Smooth muscle cell (in vitro differentiated cells): ENCODE measurements at regions not wholly inside any gene's neighbourhood (a gene's known extent, or its start where the extent isn't known, plus 50 kb on each side); places are given as distances from the start of the nearest gene placed in this dataset.
A peak's percentile ranks its signal among the peaks of the same experiment; 100 is the strongest.

Experiments
- DNase-seq: peaks from one replicate; lab custom pipeline; 2025; ENCODE audit not compliant: unreplicated experiment; lab: John Stamatoyannopoulos, UW
- H2AFZ ChIP-seq: fragments of 200-600 bp; sonication (generic); 2 replicates; pipeline ENCODE4 v1.6.0; 2016; ENCODE audit warnings: antibody characterized with exemption, low read depth, mild to moderate bottlenecking
- H3F3A ChIP-seq: fragments of 200-600 bp; sonication (generic); 2 replicates; pipeline ENCODE4 v1.6.0; 2017; ENCODE audit warnings: antibody characterized with exemption, low read depth
- H3K27ac ChIP-seq: fragments of 200-600 bp; sonication (generic); 2 replicates; pipeline ENCODE4 v1.5.1; 2016; ENCODE audit warnings: low read depth, mild to moderate bottlenecking
- H3K27me3 ChIP-seq: fragments of 200-600 bp; sonication (generic); 2 replicates; pipeline ENCODE4 v1.6.1; 2016; ENCODE audit warnings: low read depth, mild to moderate bottlenecking
- H3K36me3 ChIP-seq: fragments of 200-600 bp; sonication (generic); 2 replicates; pipeline ENCODE4 v1.5.1; 2016; ENCODE audit warnings: low read depth
- H3K4me1 ChIP-seq: fragments of 200-600 bp; sonication (generic); 2 replicates; pipeline ENCODE4 v1.5.1; 2016; ENCODE audit warnings: low read depth
- H3K4me2 ChIP-seq: fragments of 200-600 bp; sonication (generic); 2 replicates; pipeline ENCODE4 v1.6.0; 2016; ENCODE audit warnings: mild to moderate bottlenecking
- H3K4me3 ChIP-seq: fragments of 200-600 bp; sonication (generic); 2 replicates; pipeline ENCODE4 v1.5.1; 2016; ENCODE audit warnings: mild to moderate bottlenecking
- H3K79me2 ChIP-seq: fragments of 200-600 bp; sonication (generic); 2 replicates; pipeline ENCODE4 v1.6.0; 2016; ENCODE audit warnings: low read depth, mild to moderate bottlenecking
- H3K9ac ChIP-seq: fragments of 200-600 bp; sonication (generic); 2 replicates; pipeline ENCODE4 v1.6.0; 2016; ENCODE audit warnings: low read depth
- H3K9me3 ChIP-seq: fragments of 200-600 bp; sonication (generic); replicated peaks from 2 replicates; pipeline ENCODE4 v1.5.1; 2016; ENCODE audit warnings: low read depth
- H4K20me1 ChIP-seq: fragments of 200-600 bp; sonication (generic); 2 replicates; pipeline ENCODE4 v1.6.0; 2016; ENCODE audit warnings: low read depth
- CTCF ChIP-seq: fragments of 200-600 bp; sonication (generic); IDR thresholded peaks from 2 replicates; pipeline ENCODE4 v1.5.1; 2017; ENCODE audit warnings: borderline replicate concordance, mild to moderate bottlenecking, antibody characterized with exemption; ENCODE audit not compliant: insufficient read depth, poor library complexity, severe bottlenecking
- WGBS: methylation state at CpG from one replicate; pipeline ENCODE4 v1.1.7; 2016; ENCODE audit warnings: low lambda C conversion rate; 5-methylcytosine and 5-hydroxymethylcytosine counted together

- H3K9me3 ChIP-seq = no peaks in the 10 kb centered on the region
- TF ChIP-seq CTCF = no peak
- H3K9ac ChIP-seq = no peak overlapping the region
- WGBS = 24% methylated on average over 4 of the region's 4 CpGs
- H4K20me1 ChIP-seq = no peaks in the 10 kb centered on the region
- H3K27me3 ChIP-seq = no peaks in the 10 kb centered on the region
- no peak overlapping the region for H3K4me3 ChIP-seq
- peak overlapping the region; percentile 59 for H3K27ac ChIP-seq
- DNase-seq = no peak
- no peaks in the 10 kb centered on the region for H3K36me3 ChIP-seq
- no peak overlapping the region for H2AFZ ChIP-seq
- peak overlapping the region; percentile 64 for H3K4me2 ChIP-seq
- peaks cover 4% of the 10 kb centered on the region for H3K4me1 ChIP-seq
- H3F3A ChIP-seq = peaks cover 6% of the 10 kb centered on the region
- no peaks in the 10 kb centered on the region for H3K79me2 ChIP-seq
Observed at GRCh38 chr20:54345301-54345724, 130.1 kb upstream of the DOK5 start.

- Histone ChIP-seq H3K4me2 (peak overlapping the region; percentile 64), H2AFZ (peak overlapping the region; percentile 4), H4K20me1 (no peaks in the 10 kb centered on the region), H3K9ac (no peak overlapping the region), H3K9me3 (no peaks in the 10 kb centered on the region), H3K27me3 (no peaks in the 10 kb centered on the region), H3K36me3 (no peaks in the 10 kb centered on the region), H3K4me3 (no peak overlapping the region), H3K79me2 (no peaks in the 10 kb centered on the region), H3K27ac (peak overlapping the region; percentile 59), H3F3A (peaks cover under 1% of the 10 kb centered on the region), H3K4me1 (peaks cover 4% of the 10 kb centered on the region)
- 65% methylated on average over 2 of the region's 2 CpGs for WGBS
- no peak for DNase-seq
- no peak for TF ChIP-seq CTCF
Observed at GRCh38 chr20:54345821-54346220, 129.6 kb upstream of the DOK5 start.

GRCh38 chr20:54346276-54346675 is 129.1 kb upstream of the DOK5 start:
- peaks cover 4% of the 10 kb centered on the region for H3K4me1 ChIP-seq
- no peaks in the 10 kb centered on the region for H3K79me2 ChIP-seq
- peak overlapping the region; percentile 59 for H3K27ac ChIP-seq
- H2AFZ ChIP-seq = peak overlapping the region; percentile 4
- TF ChIP-seq CTCF = no peak
- no peaks in the 10 kb centered on the region for H4K20me1 ChIP-seq
- no peak for DNase-seq
- H3K9ac ChIP-seq = no peak overlapping the region
- no peaks in the 10 kb centered on the region for H3K36me3 ChIP-seq
- H3K4me2 ChIP-seq = no peak overlapping the region
- H3K9me3 ChIP-seq = no peaks in the 10 kb centered on the region
- H3K4me3 ChIP-seq = no peak overlapping the region
- 100% methylated on average over 1 of the region's 1 CpG for WGBS
- H3K27me3 ChIP-seq = no peaks in the 10 kb centered on the region
- H3F3A ChIP-seq = no peaks in the 10 kb centered on the region

GRCh38 chr20:54347166-54347833 is 128.1 kb upstream of the DOK5 start:
- TF ChIP-seq CTCF = no peak
- H3K36me3 ChIP-seq = no peaks in the 10 kb centered on the region
- H3K4me2 ChIP-seq = no peak overlapping the region
- no peaks in the 10 kb centered on the region for H3K27me3 ChIP-seq
- H3K9me3 ChIP-seq = no peaks in the 10 kb centered on the region
- peaks cover 4% of the 10 kb centered on the region for H3K4me1 ChIP-seq
- no peak overlapping the region for H2AFZ ChIP-seq
- no peaks in the 10 kb centered on the region for H4K20me1 ChIP-seq
- no peaks in the 10 kb centered on the region for H3F3A ChIP-seq
- DNase-seq = no peak
- H3K27ac ChIP-seq = no peak overlapping the region
- WGBS = 93% methylated on average over 9 of the region's 9 CpGs
- H3K4me3 ChIP-seq = no peak overlapping the region
- no peak overlapping the region for H3K9ac ChIP-seq
- no peaks in the 10 kb centered on the region for H3K79me2 ChIP-seq
